ENCODE measurements at regions not wholly inside any gene's neighbourhood (a gene's known extent, or its start where the extent isn't known, plus 50 kb on each side); places are given as distances from the start of the nearest gene placed in this dataset.
"Not testable (repeated sequence)": the region's sequence is repeated elsewhere in the genome, so short reads cannot be mapped to it uniquely, and the experiment has no call there.

GRCh38 chr16:88202856-88203681 lies 179.7 kb upstream of the ZNF469 start:
- TF ChIP-seq CTCF, POLR2AphosphoS5 (IDR thresholded peaks at IDR 0.05): not testable (repeated sequence)

All from prostate gland (tissue), 2 donors.